ENCODE measurements at regions not wholly inside any gene's neighbourhood (a gene's known extent, or its start where the extent isn't known, plus 50 kb on each side); places are given as distances from the start of the nearest gene placed in this dataset.

DNA sequence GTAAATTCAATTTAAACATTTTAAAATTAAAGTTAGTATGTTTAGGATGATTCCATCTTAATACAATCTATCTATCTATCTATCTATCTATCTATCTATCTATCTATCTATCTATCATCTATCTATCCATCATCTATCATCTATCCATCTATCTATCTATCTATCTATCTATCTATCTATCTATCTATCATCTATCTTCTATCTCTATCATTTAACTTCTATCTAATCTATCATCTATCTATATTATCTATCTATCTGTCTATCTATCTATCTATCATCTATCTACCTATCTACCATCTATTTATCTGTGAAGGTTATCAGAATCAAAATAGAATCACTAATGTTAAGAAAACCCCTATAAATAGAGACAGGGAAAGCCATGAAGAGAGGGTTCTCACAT lies 78.3 kb downstream of the RAMP3 start:
- ATAC-seq = no peak

DNA sequence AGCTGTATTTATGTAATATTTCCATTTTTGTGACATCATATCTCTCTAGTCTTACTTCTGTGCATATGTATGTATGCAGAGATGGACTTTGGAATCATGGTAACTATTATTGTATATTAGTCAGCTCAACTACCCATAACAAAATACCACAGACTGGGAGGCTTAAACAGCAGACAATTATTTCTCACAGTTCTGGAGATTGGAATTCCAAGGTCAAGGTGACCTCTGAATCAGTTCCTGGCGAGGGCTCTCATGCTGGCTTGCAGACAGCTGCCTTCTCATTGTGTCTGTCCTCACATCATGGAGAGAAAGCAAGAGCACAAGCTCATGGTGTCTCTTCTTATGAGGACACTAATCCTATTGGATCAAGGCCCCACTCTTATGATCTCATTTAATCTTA lies 79.1 kb downstream of the RAMP3 start:
- ATAC-seq = no peak

- no peak for ATAC-seq
Measured at GRCh38 chr7:45237788-45238461, 80.3 kb downstream of the RAMP3 start.

DNA sequence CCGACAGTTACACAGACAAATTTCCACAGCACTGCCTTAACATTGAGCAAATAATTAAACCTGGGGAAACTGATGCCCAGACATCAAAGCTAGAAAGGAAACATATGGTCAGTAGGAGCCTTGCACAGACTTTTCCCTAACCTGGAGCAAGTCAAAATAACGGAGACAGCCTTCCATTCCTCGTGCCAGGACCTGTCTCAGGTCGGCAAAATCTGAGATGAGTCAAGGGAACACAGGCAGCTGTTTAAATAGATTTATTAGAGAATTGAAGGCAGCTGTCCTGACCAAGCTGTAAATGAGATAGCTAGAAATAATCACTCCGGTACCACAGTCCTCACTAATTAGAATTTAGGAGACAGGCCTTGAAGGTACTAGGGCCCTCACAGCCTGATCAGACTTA lies 81.2 kb downstream of the RAMP3 start:
- no peak for ATAC-seq

DNA sequence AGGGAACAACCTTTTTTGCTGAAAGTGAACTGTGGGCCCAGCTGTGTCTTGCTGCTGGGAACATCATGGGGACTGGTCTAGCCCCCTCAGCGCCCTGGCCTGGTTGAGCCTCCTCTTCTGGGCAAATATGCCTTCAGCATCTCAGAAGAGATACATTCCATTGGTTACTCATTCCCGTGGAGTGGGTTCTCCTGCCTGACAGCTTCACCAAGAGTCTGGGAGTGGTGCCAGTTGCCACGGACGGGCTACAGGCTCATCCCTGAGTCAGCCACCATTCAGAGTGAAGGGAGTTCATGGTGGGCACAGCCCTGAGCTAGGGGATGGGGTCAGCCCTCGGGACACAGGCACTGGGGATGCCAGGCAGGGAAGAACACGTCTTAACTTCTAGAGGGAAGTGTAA lies 81.9 kb downstream of the RAMP3 start:
- peak; percentile 29 for ATAC-seq

GRCh38 chr7:45240273-45240771 lies 82.7 kb downstream of the RAMP3 start:
- no peak for ATAC-seq

DNA sequence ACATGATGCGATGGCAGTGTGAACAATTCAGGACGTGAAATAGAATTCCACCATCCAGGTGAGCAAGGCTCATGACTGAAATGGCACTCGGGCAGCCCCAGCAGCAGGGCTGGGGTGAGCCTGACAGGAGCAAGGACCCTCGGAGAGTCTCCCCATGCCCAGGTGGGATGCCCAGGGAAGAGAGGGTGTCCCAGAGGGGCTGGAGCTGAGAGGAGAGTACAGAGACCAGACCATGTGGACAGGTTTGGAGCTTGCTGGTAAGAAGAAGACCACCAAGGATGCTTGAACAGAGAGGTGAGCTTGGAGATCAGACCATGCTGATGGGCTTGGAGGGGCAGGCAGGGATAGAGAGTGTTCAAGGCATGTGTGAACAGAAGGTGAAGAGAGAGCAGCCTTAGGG lies 83.3 kb downstream of the RAMP3 start:
- no peak for ATAC-seq

DNA sequence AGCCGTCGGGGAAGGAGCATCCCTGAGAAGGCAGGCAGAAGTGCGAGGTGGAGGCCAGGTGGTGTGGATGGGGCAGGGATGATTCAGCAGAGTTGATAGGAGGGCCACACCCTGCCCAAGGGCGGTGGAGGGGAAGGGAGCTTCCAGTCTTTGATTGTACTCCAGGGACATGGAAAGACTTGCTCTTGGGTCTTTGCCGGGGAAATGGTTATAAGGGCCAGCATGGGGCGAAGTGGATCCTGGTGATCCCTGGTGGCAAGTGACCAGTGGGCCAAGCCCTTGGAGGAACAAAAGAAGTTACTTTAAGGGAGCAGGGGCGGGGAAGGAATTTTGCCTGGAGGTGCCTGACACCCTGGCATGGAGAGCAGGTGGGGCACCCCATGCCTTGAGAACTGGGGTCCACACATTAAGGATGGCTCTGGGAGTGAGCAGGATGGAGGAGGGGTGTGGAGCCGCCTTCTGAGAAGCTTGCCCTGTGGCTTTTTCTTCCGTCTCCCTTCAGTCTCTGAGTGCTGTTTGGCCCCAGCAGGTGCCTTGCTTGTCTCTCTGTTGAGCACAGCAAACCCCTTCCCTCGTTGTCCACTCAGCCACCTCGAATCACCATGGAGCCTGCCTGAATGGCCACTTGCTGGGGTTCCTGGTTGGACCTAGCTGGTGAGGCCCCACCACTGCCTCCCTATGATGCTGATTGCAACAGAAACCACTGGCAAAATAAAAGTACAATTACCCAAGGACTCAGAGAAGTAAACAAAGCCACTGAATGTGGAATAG lies 83.9 kb downstream of the RAMP3 start:
- peak; percentile 37 for ATAC-seq

- ATAC-seq = no peak
Measured at GRCh38 chr7:45242261-45242660, 84.7 kb downstream of the RAMP3 start.

- no peak for ATAC-seq
Measured at GRCh38 chr7:45242698-45243097, 85.1 kb downstream of the RAMP3 start.

- ATAC-seq = no peak
Measured at GRCh38 chr7:45244981-45245380, 87.4 kb downstream of the RAMP3 start.

DNA sequence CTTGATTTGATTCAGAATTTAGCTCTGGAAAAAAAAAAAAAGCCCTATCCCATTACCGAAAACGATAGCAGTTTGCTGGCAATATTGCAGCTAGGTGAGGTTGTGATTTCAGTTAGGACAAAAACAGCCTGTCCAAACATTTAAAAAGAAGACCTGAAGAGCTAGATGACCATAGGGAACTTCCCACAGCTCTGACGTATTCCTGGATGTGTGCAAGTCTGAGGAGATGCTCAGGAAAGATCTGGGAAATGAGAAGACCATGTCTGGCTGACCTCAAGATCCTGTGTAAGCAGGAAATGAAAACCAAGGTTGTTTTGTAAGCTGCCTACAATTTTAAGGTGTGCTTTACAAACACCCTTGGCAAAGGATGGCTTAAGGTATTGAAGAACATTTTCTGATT lies 88.7 kb downstream of the RAMP3 start:
- ATAC-seq = no peak

GRCh38 chr7:45252248-45252647 lies 94.7 kb downstream of the RAMP3 start:
- no peak for ATAC-seq

- no peak for ATAC-seq
Measured at GRCh38 chr7:45252857-45253256, 95.3 kb downstream of the RAMP3 start.

GRCh38 chr7:45253368-45253767 lies 95.8 kb downstream of the RAMP3 start:
- no peak for ATAC-seq

DNA sequence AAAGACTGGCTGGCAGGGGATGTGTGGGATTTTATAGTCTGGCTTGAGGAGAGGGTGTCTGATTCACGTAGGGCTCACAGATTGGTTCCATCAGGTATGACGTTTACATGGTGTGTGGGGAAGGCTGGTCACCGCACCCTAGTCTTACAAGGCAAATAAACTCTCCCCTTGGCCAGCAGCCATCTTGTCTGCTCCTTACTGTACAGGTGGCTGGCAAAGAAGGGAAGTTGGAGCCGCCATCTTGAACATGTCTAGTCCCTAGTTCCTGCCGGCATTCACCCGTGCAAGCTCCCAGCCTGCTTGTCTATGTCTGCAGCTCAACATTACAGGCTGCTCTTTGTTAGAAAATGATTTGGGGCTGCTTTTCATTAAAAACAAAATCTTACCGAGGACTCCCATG lies 97.6 kb downstream of the RAMP3 start:
- ATAC-seq = no peak

DNA sequence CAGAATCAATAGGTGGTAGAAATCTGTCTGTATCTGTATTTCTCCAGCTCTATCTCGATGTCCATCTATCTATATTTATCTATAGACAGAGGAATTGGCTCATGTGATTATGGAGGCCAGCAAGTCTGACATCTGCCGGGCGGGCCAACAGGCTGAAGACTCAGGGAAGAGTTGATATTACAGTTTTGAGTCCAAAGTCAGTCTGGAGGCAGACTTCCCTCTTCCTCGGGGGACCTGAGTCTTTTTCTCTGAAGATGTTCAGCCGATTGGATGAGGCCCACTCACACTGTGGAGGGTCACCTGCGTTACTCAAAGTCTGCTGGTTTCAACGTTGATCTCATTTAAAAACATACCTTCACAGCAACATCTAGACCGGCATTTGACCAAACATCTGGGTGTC lies 98.7 kb downstream of the RAMP3 start:
- no peak for ATAC-seq

- ATAC-seq = no peak
Measured at GRCh38 chr7:45256775-45257174, 99.2 kb downstream of the RAMP3 start.

- no peak for ATAC-seq
Measured at GRCh38 chr7:45257284-45257683, 99.7 kb downstream of the RAMP3 start.

DNA sequence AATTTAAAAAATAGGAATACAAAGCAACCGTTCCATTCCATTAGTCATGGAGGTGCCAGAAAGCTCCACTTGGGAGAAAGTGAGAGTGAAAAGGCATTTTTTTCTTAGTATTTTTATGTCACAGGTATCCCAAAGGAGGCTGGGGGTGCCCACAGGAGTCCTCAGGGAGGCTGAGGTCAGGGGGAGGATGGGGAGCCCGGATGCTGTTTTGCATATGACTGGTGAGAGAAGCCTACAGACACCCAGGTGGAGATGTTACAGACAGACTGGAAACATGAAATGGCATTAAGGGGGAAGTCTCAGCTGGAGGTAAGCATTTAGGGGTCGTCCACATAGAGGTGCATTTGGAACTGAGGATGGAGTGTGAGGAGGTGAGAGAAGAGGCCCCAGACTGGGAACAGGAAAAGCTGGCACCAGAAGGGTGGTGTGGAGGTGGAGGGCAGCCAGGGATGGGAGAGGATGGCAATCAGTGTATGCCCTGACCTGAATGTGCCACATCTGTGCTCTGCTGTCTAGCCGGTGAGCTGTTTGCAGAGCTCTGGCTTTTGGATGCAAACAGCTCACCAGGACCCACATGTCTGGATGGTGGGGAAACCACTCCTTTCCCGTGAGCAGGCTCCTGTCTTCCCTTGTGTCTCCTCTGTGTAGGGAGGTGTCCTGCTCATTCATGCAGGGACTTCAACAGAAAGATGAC lies 101.1 kb downstream of the RAMP3 start:
- ATAC-seq = no peak

DNA sequence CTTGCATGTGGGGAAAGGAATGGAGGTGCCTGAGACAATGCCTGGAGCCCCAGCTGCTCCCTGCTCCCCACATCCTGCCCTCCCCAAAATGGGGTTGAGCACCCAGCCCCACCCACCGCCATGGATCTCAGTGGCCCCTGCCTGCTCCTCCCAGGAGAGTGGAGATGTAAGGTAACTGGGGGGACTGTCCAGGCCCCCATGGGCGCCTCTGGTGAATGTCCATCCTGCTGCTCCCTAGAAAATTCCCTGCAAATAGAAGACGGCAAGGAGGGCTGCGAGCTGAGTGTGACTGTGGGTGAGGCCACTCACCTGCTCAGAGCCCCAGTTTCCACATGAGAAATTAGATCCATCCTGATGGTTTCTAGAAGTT lies 101.6 kb downstream of the RAMP3 start:
- ATAC-seq = no peak

GRCh38 chr7:45259966-45260646 lies 102.5 kb downstream of the RAMP3 start:
- peak; percentile 79 for ATAC-seq

DNA sequence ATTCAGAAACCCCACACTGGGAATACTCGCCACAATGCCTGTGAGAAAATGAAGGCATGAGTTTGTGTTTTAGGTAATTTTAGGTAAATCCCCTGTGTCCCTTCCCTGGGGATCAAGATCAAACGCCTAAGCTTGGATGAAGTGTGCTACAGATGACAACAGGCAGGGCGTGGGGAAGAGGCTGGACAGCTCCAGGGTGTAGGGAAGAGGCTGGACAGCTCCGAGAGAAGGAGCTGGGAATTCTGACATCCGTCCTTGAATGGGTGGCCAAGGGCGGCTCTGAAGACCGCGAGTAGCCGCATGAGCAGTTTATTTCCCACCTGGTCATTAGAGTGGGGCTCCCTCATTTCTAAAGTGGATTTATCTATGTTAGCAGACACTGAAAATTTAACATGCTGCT lies 109.7 kb downstream of the RAMP3 start:
- ATAC-seq = no peak

Data from esophagus mucosa (tissue), 1 donor.